ENCODE measurements at regions not wholly inside any gene's neighbourhood (a gene's known extent, or its start where the extent isn't known, plus 50 kb on each side); places are given as distances from the start of the nearest gene placed in this dataset.

- no peak for TF ChIP-seq ZNF18 (tag by site-specific recombination; IDR thresholded peaks at IDR 0.05)
- no peak for TF ChIP-seq ZNF350 (tag by site-specific recombination; IDR thresholded peaks at IDR 0.05)
- TF ChIP-seq ZNF449 (tag by site-specific recombination; IDR thresholded peaks at IDR 0.05): no peak
- no peak for TF ChIP-seq PRDM4 (tag by site-specific recombination; IDR thresholded peaks at IDR 0.05)
- TF ChIP-seq ZNF23 (tag by site-specific recombination; IDR thresholded peaks at IDR 0.05; ENCODE audit: borderline replicate concordance): no peak
- TF ChIP-seq SCRT2 (tag by site-specific recombination; IDR thresholded peaks at IDR 0.05): no peak
- no peak for TF ChIP-seq ZNF433 (tag by site-specific recombination; IDR thresholded peaks at IDR 0.05; ENCODE audit: low read depth)
- TF ChIP-seq ZNF266 (tag by site-specific recombination; IDR thresholded peaks at IDR 0.05; ENCODE audit: low read depth): no peak
- TF ChIP-seq TSHZ1 (tag by site-specific recombination; IDR thresholded peaks at IDR 0.05; ENCODE audit: borderline replicate concordance): no peak
Observed at GRCh38 chr14:73787486-73788316, 63.9 kb upstream of the PTGR2 start (continued).

- H3K27ac ChIP-seq (ENCODE audit: extremely low read depth, low read depth, low read length): peak overlapping the region; percentile 97
- POLR2A ChIA-PET: interaction anchor here (0.6 to 5.9 kb wide), 11 partner anchors 10 to 286 kb away, joined by 3 to 52 read pairs (median 4); partner anchors contain the start of genes PTGR2 and ZNF410
- TF ChIP-seq ZNF169 (tag by site-specific recombination; IDR thresholded peaks at IDR 0.05): no peak
- TF ChIP-seq ZNF24 (tag by site-specific recombination; IDR thresholded peaks at IDR 0.05): no peak
- TF ChIP-seq ZNF175 (tag by site-specific recombination; IDR thresholded peaks at IDR 0.05): no peak
- TF ChIP-seq ZNF239 (tag by site-specific recombination; IDR thresholded peaks at IDR 0.05): no peak
- TF ChIP-seq ZNF704 (tag by site-specific recombination; IDR thresholded peaks at IDR 0.05): no peak
- no peak for TF ChIP-seq ZNF529 (tag by site-specific recombination; IDR thresholded peaks at IDR 0.05; ENCODE audit: insufficient replicate concordance)
- TF ChIP-seq MYNN (tag by site-specific recombination; IDR thresholded peaks at IDR 0.05; ENCODE audit: borderline replicate concordance): peak; percentile 79
- no peak for TF ChIP-seq ZNF157 (tag by site-specific recombination; IDR thresholded peaks at IDR 0.05)
- TF ChIP-seq KLF10 (tag by site-specific recombination; IDR thresholded peaks at IDR 0.05): no peak
- peak; percentile 40; the same call in 1 of the 2 replicates for TF ChIP-seq ZBTB48 (tag by site-specific recombination; IDR thresholded peaks at IDR 0.05)
- no peak for TF ChIP-seq ZNF138 (tag by site-specific recombination; IDR thresholded peaks at IDR 0.05; ENCODE audit: borderline replicate concordance)
- TF ChIP-seq ZNF701 (tag by site-specific recombination; IDR thresholded peaks at IDR 0.05): no peak
- TF ChIP-seq ZNF449 (tag by site-specific recombination; IDR thresholded peaks at IDR 0.05): peak; percentile 55; the same call in 1 of the 2 replicates
Observed at GRCh38 chr14:73786636-73787485, 64.8 kb upstream of the PTGR2 start.

More at GRCh38 chr14:73786636-73787485, 64.8 kb upstream of the PTGR2 start:
- Histone ChIP-seq H3K36me3 (ENCODE audit: control insufficient read depth in 2 of 2, insufficient read depth in 1 of 2, low read length in 2 of 2) (no peaks in the 10 kb centered on the region), H3K4me1 (ENCODE audit: control insufficient read depth, insufficient read depth, low read length) (peaks cover 18% of the 10 kb centered on the region), H3K4me3 (ENCODE audit: low read depth, low read length) (peak overlapping the region; percentile 71), H3K9me3 (ENCODE audit: control insufficient read depth, insufficient read depth, low read depth, low read length) (no peaks in the 10 kb centered on the region)
- CTCF ChIA-PET: interaction anchor here (0.6 to 2.4 kb wide), 4 partner anchors 11 to 59 kb away, joined by 3 to 11 read pairs (median 4); no protein-coding TSS in a partner anchor
